AG04450 (cell line): ENCODE measurements at regions not wholly inside any gene's neighbourhood (a gene's known extent, or its start where the extent isn't known, plus 50 kb on each side); places are given as distances from the start of the nearest gene placed in this dataset.

Experiments used
- CTCF ChIA-PET: fragments of 300-600, 350-600 bp; formaldehyde crosslinking; extraction: SDS; loops from one replicate; lab custom pipeline; 2022; ENCODE audit warnings: antibody characterized with exemption, inconsistent platforms; lab: Charles Lee
- POLR2A ChIA-PET: fragments of 350-600 bp; formaldehyde crosslinking; extraction: SDS; loops from one replicate; lab custom pipeline; 2021; ENCODE audit warnings: antibody characterized with exemption, inconsistent platforms; lab: Yijun Ruan, JAX
- DNase-seq: peaks from one replicate; pipeline ENCODE4 v3.0.0-alpha.2; 2011; ENCODE audit warnings: low read depth, low spot score
- H3K27ac ChIP-seq: one replicate; pipeline ENCODE4 v1.5.1; 2012; ENCODE audit warnings: low read depth, low read length, control low read depth
- H3K27me3 ChIP-seq: one replicate; pipeline ENCODE4 v1.6.0; 2012; ENCODE audit warnings: low read length; ENCODE audit not compliant: control insufficient read depth, insufficient read depth
- H3K4me3 ChIP-seq: 2 replicates; pipeline ENCODE4 v1.5.1; 2011; ENCODE audit warnings: mild to moderate bottlenecking, low read depth, low read length, control low read depth
- H3K9me3 ChIP-seq: 2 replicates; pipeline ENCODE4 v1.5.1; 2012; ENCODE audit warnings: low read length; ENCODE audit not compliant: control insufficient read depth, insufficient read depth
- CTCF ChIP-seq: IDR thresholded peaks from 2 replicates; pipeline ENCODE4 v1.5.1; 2011; ENCODE audit warnings: low read depth, low read length, control low read depth, inconsistent platforms

- CTCF ChIA-PET = interaction anchor here (1.0 kb wide), 1 partner anchor 36 kb away, joined by 4 read pairs; no protein-coding TSS in a partner anchor
- no peaks in the 10 kb centered on the region for H3K27me3 ChIP-seq
- no peak overlapping the region for H3K27ac ChIP-seq
- DNase-seq = no peak
- TF ChIP-seq CTCF = no peak
- no peaks in the 10 kb centered on the region; the same call in 1 of the 2 replicates for H3K9me3 ChIP-seq
- POLR2A ChIA-PET = no interaction called here
- H3K4me3 ChIP-seq = no peak overlapping the region
These were observed 74.3 kb upstream of the ARHGAP42 start for GRCh38 chr11:100612766-100613165.

GRCh38 chr11:100618914-100619313, 68.2 kb upstream of the ARHGAP42 start:
- no peak overlapping the region for H3K4me3 ChIP-seq
- no peak for TF ChIP-seq CTCF
- peaks cover 12% of the 10 kb centered on the region; the same call in 1 of the 2 replicates for H3K9me3 ChIP-seq
- H3K27me3 ChIP-seq = no peaks in the 10 kb centered on the region
- DNase-seq = no peak
- POLR2A ChIA-PET = no interaction called here
- CTCF ChIA-PET = interaction anchor here (0.8 kb wide), 1 partner anchor 42 kb away, joined by 3 read pairs; no protein-coding TSS in a partner anchor
- H3K27ac ChIP-seq = no peak overlapping the region

- Histone ChIP-seq H3K9me3 (peaks cover 12% of the 10 kb centered on the region; the same call in 1 of the 2 replicates), H3K27me3 (no peaks in the 10 kb centered on the region), H3K27ac (no peak overlapping the region), H3K4me3 (no peak overlapping the region)
- CTCF ChIA-PET = interaction anchor here (0.7 to 0.8 kb wide), 2 partner anchors 43 to 62 kb away, joined by 3 read pairs; no protein-coding TSS in a partner anchor
- no peak for TF ChIP-seq CTCF
- no peak for DNase-seq
- POLR2A ChIA-PET = no interaction called here
These were observed 67.6 kb upstream of the ARHGAP42 start for GRCh38 chr11:100619484-100619883.

- POLR2A ChIA-PET = no interaction called here
These were observed 64.7 kb upstream of the ARHGAP42 start for GRCh38 chr11:100622404-100622803.

More at GRCh38 chr11:100622404-100622803, 64.7 kb upstream of the ARHGAP42 start:
- no peak for TF ChIP-seq CTCF
- DNase-seq = no peak
- no peaks in the 10 kb centered on the region for H3K27me3 ChIP-seq
- H3K4me3 ChIP-seq = no peak overlapping the region
- H3K9me3 ChIP-seq = peaks cover 12% of the 10 kb centered on the region; the same call in 1 of the 2 replicates
- CTCF ChIA-PET = no interaction called here
- H3K27ac ChIP-seq = no peak overlapping the region
